Keratinocyte (primary cell): ENCODE measurements at regions not wholly inside any gene's neighbourhood (a gene's known extent, or its start where the extent isn't known, plus 50 kb on each side); places are given as distances from the start of the nearest gene placed in this dataset.

Experiments used
- DNase-seq: peaks from one replicate; pipeline ENCODE4 v3.0.0-alpha.2; 2011; ENCODE audit warnings: low read depth, missing footprints, low spot score
- FAIRE-seq: peaks from 2 replicates; lab custom pipeline; 2011; peaks lifted over from hg19 to GRCh38; lab: Jason Lieb, UNC
- H2AFZ ChIP-seq: 2 replicates; pipeline ENCODE4 v1.6.0; 2012; ENCODE audit warnings: low read length, control low read depth, inconsistent platforms; ENCODE audit not compliant: control insufficient read depth
- H3K27ac ChIP-seq: 2 replicates; pipeline ENCODE4 v1.5.1; 2011; ENCODE audit warnings: low read length; ENCODE audit not compliant: control insufficient read depth, insufficient read depth
- H3K27me3 ChIP-seq: 3 replicates; pipeline ENCODE4 v1.6.0; 2011; ENCODE audit warnings: low read length; ENCODE audit not compliant: control insufficient read depth, insufficient read depth; ENCODE audit errors: extremely low read depth
- H3K36me3 ChIP-seq, 2 experiments: 2 replicates in 1 of 2; 3 replicates in 1 of 2; pipeline ENCODE4 v1.5.1; 2011; ENCODE audit warnings: low read length in 2 of 2, mild to moderate bottlenecking in 1 of 2; ENCODE audit not compliant: control insufficient read depth in 2 of 2, insufficient read depth in 2 of 2; ENCODE audit errors: extremely low read depth in 1 of 2
- H3K4me1 ChIP-seq: 3 replicates; pipeline ENCODE4 v1.5.1; 2011; ENCODE audit warnings: low read length; ENCODE audit not compliant: control insufficient read depth, insufficient read depth; ENCODE audit errors: extremely low read depth
- H3K4me2 ChIP-seq: 3 replicates; pipeline ENCODE4 v1.6.0; 2011; ENCODE audit warnings: low read depth, low read length; ENCODE audit not compliant: control insufficient read depth, insufficient read depth; ENCODE audit errors: extremely low read depth
- H3K4me3 ChIP-seq, 3 experiments: fragments of 200-600 bp in 1 of 3; sonication (generic) in 1 of 3; 2 replicates in 2 of 3; 3 replicates in 1 of 3; pipeline ENCODE4 v1.5.1; 2011 to 2016; ENCODE audit warnings: low read length in 3 of 3, mild to moderate bottlenecking in 3 of 3, control low read depth in 2 of 3, inconsistent platforms in 1 of 3, low read depth in 1 of 3, mixed read lengths in 1 of 3, mixed run types in 1 of 3, moderate library complexity in 1 of 3; ENCODE audit not compliant: control insufficient read depth in 2 of 3, insufficient read depth in 2 of 3; ENCODE audit errors: extremely low read depth in 1 of 3
- H3K79me2 ChIP-seq: 2 replicates; pipeline ENCODE4 v1.6.0; 2012; ENCODE audit warnings: low read length; ENCODE audit not compliant: control insufficient read depth, insufficient read depth
- H3K9ac ChIP-seq: 3 replicates; pipeline ENCODE4 v1.6.0; 2011; ENCODE audit warnings: low read length; ENCODE audit not compliant: control insufficient read depth, insufficient read depth; ENCODE audit errors: extremely low read depth
- H3K9me1 ChIP-seq: 3 replicates; pipeline ENCODE4 v1.6.0; 2011; ENCODE audit warnings: low read length; ENCODE audit not compliant: control insufficient read depth, insufficient read depth; ENCODE audit errors: extremely low read depth
- H3K9me3 ChIP-seq: 2 replicates; pipeline ENCODE4 v1.5.1; 2012; ENCODE audit warnings: low read depth, low read length; ENCODE audit not compliant: control insufficient read depth
- H4K20me1 ChIP-seq: 3 replicates; pipeline ENCODE4 v1.6.0; 2011; ENCODE audit warnings: low read length; ENCODE audit not compliant: control insufficient read depth, insufficient read depth; ENCODE audit errors: extremely low read depth
- CTCF ChIP-seq, 3 experiments: IDR thresholded peaks in 1 of 3; conservative IDR thresholded peaks in 1 of 3; optimal IDR thresholded peaks in 1 of 3; 2 replicates in 2 of 3; 3 replicates in 1 of 3; pipeline versions ENCODE3 to v1.5.1; 2011; ENCODE audit warnings: low read length in 3 of 3, mild to moderate bottlenecking in 3 of 3, moderate library complexity in 2 of 3, control low read depth in 1 of 3, inconsistent platforms in 1 of 3; ENCODE audit not compliant: insufficient read depth in 2 of 3; ENCODE audit errors: extremely low read depth in 1 of 3
- EZH2 ChIP-seq: IDR thresholded peaks from one replicate; pipeline ENCODE4 v1.6.1; 2012; ENCODE audit warnings: inconsistent platforms, mild to moderate bottlenecking, low read length, moderate library complexity
- dilution Hi-C: fragments of 300-500 bp; cut with MboI; formaldehyde crosslinking; loops from one replicate; pipeline ENCODE4 v1.7.0; 2020; ENCODE audit warnings: low sequenced_read_pairs; ENCODE audit not compliant: extremely low pct_ligation_motif_present

DNA sequence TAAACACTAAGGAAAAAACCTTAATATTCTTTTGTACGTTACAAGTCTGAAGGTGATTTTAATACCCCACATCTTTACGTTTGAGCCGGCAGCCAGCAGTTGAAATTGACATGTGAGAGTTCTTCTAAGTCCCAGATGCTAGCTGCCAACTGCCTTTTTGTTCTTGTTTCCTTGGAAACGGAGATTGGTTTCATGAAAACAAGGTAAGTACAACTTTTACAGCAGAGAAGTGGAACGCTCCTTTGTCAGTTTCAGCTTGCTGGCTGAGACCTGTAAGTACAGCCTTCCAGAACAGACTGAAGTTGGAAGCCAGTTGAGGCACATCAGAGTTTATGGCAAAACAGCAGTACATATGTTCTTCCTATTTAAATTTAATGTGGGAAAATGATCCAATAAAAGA is 1018.4 kb upstream of the ARRDC3 start:
- dilution Hi-C loops, result no loop called here
- Histone ChIP-seq H3K4me3 (no peak overlapping the region), H3K9me1 (no peaks in the 10 kb centered on the region), H3K36me3 (no peaks in the 10 kb centered on the region), H3K9ac (no peak overlapping the region), H3K27ac (no peak overlapping the region), H3K4me2 (no peak overlapping the region), H3K4me1 (no peaks in the 10 kb centered on the region), H3K79me2 (no peaks in the 10 kb centered on the region), H3K9me3 (no peaks in the 10 kb centered on the region), H2AFZ (no peak overlapping the region), H4K20me1 (no peaks in the 10 kb centered on the region), H3K27me3 (no peaks in the 10 kb centered on the region)
- DNase-seq (no peak), FAIRE-seq (no peak)
- TF ChIP-seq CTCF (optimal IDR thresholded peaks at IDR 0.05 in 1 of 3, IDR thresholded peaks at IDR 0.05 in 1 of 3, conservative IDR thresholded peaks at IDR 0.05 in 1 of 3; ENCODE audit: extremely low read depth in 1 of 3, insufficient read depth in 2 of 3, low read length in 3 of 3) (no peak), EZH2 (no peak)

DNA sequence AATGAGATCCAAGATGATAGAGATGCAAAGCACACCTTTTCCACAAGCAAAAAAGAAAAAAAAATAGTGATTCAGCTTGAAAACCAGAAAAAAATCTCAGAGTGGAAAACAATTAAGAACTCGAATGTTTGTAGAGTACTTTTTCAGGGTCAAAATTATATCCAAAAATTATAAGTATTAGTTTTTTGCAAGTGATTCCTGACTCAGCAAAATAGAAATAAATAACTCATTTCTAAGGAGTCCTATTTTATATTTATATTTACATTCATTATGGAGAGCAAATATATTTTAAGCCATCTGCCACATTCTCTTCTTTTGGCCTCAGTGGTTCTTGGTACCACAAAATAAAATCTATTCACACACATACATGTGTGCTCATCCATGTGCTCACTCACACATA is 1011.8 kb upstream of the ARRDC3 start:
- dilution Hi-C loops, result no loop called here
- H2AFZ ChIP-seq, result no peak overlapping the region
- TF ChIP-seq EZH2 (no peak), CTCF (optimal IDR thresholded peaks at IDR 0.05 in 1 of 3, IDR thresholded peaks at IDR 0.05 in 1 of 3, conservative IDR thresholded peaks at IDR 0.05 in 1 of 3; ENCODE audit: extremely low read depth in 1 of 3, insufficient read depth in 2 of 3, low read length in 3 of 3) (no peak)

More for the DNA sequence above, 1011.8 kb upstream of the ARRDC3 start:
- Histone ChIP-seq H3K9me1 (no peaks in the 10 kb centered on the region), H3K9ac (no peak overlapping the region), H3K4me2 (no peak overlapping the region), H4K20me1 (no peaks in the 10 kb centered on the region), H3K36me3 (no peaks in the 10 kb centered on the region), H3K27me3 (no peaks in the 10 kb centered on the region), H3K9me3 (no peaks in the 10 kb centered on the region), H3K79me2 (no peaks in the 10 kb centered on the region), H3K4me3 (no peak overlapping the region), H3K4me1 (no peaks in the 10 kb centered on the region), H3K27ac (no peak overlapping the region)
- FAIRE-seq (no peak), DNase-seq (no peak)
